ENCODE measurements at regions not wholly inside any gene's neighbourhood (a gene's known extent, or its start where the extent isn't known, plus 50 kb on each side); places are given as distances from the start of the nearest gene placed in this dataset.

GRCh38 chr5:29261213-29261612 is 1932.3 kb upstream of the CDH6 start:
- Histone ChIP-seq H3K36me3 (ENCODE audit: control insufficient read depth in 2 of 2, extremely low read depth in 1 of 2, insufficient read depth in 2 of 2, low read length in 2 of 2) (no peaks in the 10 kb centered on the region), H3K27me3 (ENCODE audit: control insufficient read depth in 2 of 2, insufficient read depth in 2 of 2, low read length in 2 of 2) (no peaks in the 10 kb centered on the region), H3K27ac (ENCODE audit: insufficient read depth, low read depth, low read length) (no peak overlapping the region), H3K9me1 (replicated peaks; ENCODE audit: control insufficient read depth, extremely low read depth, insufficient read depth, low read length) (no peaks in the 10 kb centered on the region), H3K79me2 (ENCODE audit: control insufficient read depth, insufficient read depth, low read length) (no peaks in the 10 kb centered on the region), H3K4me1 (ENCODE audit: control insufficient read depth, extremely low read depth, insufficient read depth, low read length) (no peaks in the 10 kb centered on the region), H4K20me1 (replicated peaks; ENCODE audit: control insufficient read depth, extremely low read depth, insufficient read depth, low read length) (no peaks in the 10 kb centered on the region), H2AFZ (ENCODE audit: low read depth, low read length) (no peak overlapping the region), H3K9ac (replicated peaks; ENCODE audit: extremely low read depth, insufficient read depth, low read length) (no peak overlapping the region), H3K4me3 (replicated peaks in 1 of 3; ENCODE audit: insufficient read depth in 1 of 3, low read depth in 1 of 3, low read length in 3 of 3) (no peak overlapping the region), H3K9me3 (replicated peaks; ENCODE audit: control insufficient read depth, insufficient read depth, low read length) (peaks cover 2% of the 10 kb centered on the region), H3K4me2 (ENCODE audit: insufficient read depth, low read length) (no peak overlapping the region)
- ChIA-PET CTCF (no interaction called here), POLR2A (no interaction called here)
- FAIRE-seq, result no peak
- intact Hi-C loops (cut with micrococcal nuclease) (no loop called here), dilution Hi-C loops (cut with MboI; ENCODE audit: extremely low pct_ligation_motif_present, low sequenced_read_pairs) (no loop called here)
- no TSS peak for BruUV-seq (replicated peaks)
- no peak for TF ChIP-seq POLR2A (IDR thresholded peaks at IDR 0.05; ENCODE audit: low read depth, low read length)
- TF ChIP-seq FOS (IDR thresholded peaks at IDR 0.05; ENCODE audit: borderline replicate concordance, insufficient read depth, low read length), result no peak
- no peak for TF ChIP-seq EZH2 (IDR thresholded peaks at IDR 0.05; ENCODE audit: borderline replicate concordance, low read depth, low read length, severe bottlenecking)
- no peak for TF ChIP-seq JUN (IDR thresholded peaks at IDR 0.05; ENCODE audit: borderline replicate concordance, insufficient read depth, insufficient read length, low read depth)
- TF ChIP-seq, protein P1, sequence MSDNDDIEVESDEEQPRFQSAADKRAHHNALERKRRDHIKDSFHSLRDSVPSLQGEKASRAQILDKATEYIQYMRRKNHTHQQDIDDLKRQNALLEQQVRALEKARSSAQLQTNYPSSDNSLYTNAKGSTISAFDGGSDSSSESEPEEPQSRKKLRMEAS (IDR thresholded peaks at IDR 0.05; ENCODE audit: insufficient read depth, insufficient read length), result no peak
- TF ChIP-seq POLR2AphosphoS5 (IDR thresholded peaks at IDR 0.05; ENCODE audit: insufficient read depth, low read depth, low read length), result no peak
- TF ChIP-seq MYC (IDR thresholded peaks at IDR 0.05; ENCODE audit: low read depth, low read length), result no peak
- TF ChIP-seq CTCF (IDR thresholded peaks at IDR 0.05; ENCODE audit: extremely low read depth in 1 of 2, insufficient read depth in 1 of 2, low read depth in 1 of 2, low read length in 2 of 2), result no peak
- TF ChIP-seq GATA2 (IDR thresholded peaks at IDR 0.05; ENCODE audit: insufficient read depth, insufficient read length, low read depth, low read length), result no peak
- no peak for DNase-seq (ENCODE audit: low read depth, low spot score)

All from endothelial cell of umbilical vein (primary cell).